NCI-H1048 (cell line): ENCODE measurements at regions not wholly inside any gene's neighbourhood (a gene's known extent, or its start where the extent isn't known, plus 50 kb on each side); places are given as distances from the start of the nearest gene placed in this dataset.

Experiments
- DNase-seq: peaks from one replicate; lab custom pipeline; 2025; lab: John Stamatoyannopoulos, UW

DNA sequence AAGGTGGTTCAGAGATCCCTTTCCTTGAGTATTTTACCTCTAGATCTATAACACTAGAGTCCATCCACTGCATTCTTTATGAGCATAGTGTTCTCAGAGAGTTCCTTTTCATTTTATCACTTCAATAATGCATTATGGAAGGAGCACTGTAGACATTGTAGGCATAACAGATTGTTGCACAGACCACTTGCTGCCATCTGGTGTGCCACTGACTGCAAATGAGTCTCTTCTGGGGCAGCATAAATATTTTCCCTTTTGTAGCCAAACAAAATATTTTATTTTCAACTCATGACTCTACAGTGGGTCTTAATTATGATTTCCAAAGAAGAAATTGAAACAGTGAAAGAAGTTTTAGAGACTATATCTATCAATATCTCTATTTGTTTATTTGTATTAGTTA lies 290.4 kb downstream of the OLFM3 start:
- DNase-seq = no peak

DNA sequence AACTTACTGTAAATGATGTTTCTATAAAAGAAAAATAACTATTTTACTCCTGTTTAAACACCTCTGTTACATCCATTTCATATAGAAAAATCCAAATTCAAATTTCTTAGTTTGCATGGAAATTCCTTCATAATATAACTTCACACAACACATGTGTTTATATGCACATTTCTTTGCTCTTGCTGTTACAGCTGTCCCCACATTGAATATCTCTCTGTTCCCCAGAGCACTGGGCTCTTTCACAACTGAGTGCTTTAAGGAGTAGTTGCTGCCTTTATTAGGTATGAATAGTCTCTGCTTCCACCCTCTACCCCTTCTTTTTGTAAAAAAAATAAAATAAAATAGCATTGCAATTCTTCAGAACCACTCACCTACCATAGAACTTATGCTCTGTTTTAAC lies 287.0 kb downstream of the OLFM3 start:
- DNase-seq = no peak

DNA sequence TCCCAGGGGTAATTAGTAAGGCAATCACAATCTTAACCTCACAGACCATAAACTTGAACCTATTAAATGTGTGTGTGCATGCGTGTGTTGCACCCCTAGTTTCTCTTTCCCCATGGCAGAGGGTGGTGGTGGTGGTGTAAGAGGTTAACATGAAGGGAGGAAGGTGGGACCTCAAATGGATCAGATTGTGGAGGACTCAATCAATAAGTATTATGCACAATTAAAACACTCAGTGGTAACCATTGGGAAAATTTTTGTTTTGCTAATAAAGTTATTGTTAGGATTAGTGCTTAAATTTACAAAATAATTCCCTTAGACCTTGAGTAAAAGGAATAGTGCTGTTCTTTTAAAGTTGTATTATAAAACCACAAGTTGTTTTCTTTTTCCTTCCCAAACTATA lies 283.0 kb downstream of the OLFM3 start:
- DNase-seq = no peak

DNA sequence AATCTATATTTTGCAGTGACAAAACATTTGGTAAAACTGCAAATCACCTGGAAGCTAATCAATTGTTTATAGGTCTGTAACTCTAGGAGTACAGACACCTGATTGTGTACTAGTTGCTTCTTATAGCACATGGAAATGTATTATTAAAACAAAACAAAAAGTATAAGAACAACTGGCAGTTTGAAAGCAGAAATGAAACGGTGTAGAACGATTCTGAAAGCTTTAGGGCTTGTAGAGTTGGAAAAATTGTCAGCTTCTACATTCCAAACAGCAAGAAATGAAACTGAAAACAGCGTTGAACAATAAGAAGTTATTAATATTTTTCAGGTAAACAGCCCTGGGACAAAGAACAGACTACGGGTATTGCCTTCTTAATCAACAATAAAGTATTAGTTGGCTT lies 273.3 kb downstream of the OLFM3 start:
- no peak for DNase-seq

- no peak for DNase-seq
Measured at GRCh38 chr1:101728029-101728428, 268.7 kb downstream of the OLFM3 start.

DNA sequence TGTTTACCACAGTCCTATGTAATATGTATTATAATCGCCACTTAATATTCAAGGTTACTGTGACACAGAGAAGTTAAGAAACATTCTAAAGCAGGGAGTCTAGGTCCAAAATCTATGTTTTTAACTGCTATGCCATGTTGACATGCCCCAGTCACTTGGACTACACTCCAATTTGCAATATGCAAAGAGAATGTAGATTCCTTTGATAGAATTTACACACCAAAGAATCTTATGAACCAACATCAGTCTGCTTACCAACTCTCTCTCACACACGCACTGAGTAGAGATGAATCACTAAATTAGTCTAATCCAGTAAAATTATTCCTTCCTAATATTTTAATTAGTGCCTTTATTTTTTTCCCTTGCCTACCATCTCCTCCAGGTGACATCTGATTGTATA lies 266.2 kb downstream of the OLFM3 start:
- DNase-seq = no peak

DNA sequence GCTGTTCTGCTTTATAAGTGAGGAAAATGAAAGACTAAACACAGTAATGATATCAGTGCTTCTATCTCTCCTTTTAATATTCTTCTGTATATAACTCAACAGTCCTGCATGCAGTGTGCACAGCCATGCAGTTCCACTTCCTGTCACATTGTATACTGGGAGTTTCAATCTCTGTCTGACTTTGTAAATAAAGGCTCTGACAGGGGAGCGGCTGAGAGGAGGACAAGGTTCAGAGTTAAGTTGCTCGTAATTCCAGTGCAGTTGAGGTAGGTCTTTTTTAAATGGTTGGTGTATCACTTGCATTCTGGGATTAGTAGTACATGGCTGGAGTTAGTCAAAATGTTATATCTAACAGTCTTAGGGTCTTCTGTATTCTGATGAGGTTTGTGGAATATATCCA lies 264.5 kb downstream of the OLFM3 start:
- no peak for DNase-seq

- no peak for DNase-seq
Measured at GRCh38 chr1:101733340-101733739, 263.4 kb downstream of the OLFM3 start.

GRCh38 chr1:101738475-101738874 lies 258.3 kb downstream of the OLFM3 start:
- no peak for DNase-seq

DNA sequence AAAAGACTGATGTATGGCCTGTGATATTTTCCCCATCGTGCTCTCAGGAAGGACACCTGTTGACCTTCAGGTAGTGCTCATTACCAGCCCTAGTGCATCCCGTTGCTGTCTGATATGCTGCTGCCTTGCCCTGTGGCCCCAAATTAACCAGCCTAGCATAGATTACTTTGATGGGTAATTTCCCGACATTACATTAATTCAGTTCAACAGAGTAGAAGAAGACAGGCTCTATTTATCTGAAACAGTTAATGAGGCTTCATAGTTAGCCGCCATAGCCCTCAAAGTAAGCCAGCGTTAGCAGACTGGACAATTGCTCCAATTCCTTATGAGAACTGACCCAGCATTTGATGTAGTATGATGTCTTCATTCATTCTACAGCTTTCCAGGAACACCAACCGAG lies 257.6 kb downstream of the OLFM3 start:
- no peak for DNase-seq

DNA sequence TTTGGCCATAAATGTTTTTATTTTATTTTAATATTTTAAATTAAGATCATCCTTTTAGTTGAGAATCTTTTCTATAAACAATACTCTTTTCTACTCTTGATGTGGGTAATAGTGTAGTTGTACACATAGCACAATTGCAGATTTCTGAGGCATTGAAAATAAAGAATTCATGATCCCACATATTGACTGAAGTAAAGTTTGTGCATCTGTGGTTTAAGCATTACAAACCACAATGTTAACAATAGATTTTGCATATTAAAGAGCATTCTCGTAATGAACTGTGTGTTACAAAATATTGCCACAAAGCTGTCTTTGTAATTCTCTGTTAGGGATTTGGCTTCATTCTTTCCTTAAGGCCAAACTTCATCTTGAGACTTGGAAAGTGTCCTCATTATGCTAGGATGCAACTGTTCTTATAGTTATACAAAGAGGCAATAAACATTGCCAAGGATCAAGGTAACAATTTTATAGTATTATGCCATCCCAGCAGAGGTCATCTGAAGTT lies 256.8 kb downstream of the OLFM3 start:
- DNase-seq = no peak

- DNase-seq = no peak
Measured at GRCh38 chr1:101741910-101742309, 254.8 kb downstream of the OLFM3 start.

GRCh38 chr1:101742509-101742908 lies 254.2 kb downstream of the OLFM3 start:
- no peak for DNase-seq

DNA sequence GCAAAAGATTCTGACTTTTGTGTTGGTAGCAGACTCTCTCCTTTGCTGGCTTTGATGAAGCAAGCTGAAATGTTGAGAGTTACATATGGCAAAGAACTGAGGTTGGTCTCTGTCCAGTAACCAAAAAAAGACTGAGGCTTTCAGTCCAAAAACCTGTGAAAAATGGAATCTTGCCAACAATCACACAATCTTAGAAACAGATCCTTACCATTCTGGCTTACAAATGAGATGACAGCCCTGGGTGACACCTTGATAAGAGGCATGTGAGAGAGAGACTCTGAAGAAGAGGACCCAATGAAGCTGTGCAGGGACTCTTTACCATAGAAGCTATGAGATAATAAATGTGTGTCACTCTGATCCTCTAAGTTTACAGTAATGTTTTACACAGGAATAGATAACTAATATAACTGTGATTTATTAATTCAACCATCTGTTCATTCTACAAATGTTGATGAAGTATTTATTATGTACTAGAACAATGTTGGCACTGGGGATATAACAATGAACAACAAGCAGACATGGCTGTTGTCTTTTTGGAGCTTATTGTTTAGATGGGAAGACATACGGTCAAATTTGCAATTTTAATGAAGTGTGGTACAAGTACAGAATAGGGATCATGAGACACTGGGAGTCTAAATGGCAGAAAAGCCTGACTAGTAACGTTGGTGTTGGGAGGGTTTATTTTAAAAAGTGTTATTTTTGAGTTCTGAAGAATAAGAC lies 251.0 kb downstream of the OLFM3 start:
- DNase-seq = no peak

DNA sequence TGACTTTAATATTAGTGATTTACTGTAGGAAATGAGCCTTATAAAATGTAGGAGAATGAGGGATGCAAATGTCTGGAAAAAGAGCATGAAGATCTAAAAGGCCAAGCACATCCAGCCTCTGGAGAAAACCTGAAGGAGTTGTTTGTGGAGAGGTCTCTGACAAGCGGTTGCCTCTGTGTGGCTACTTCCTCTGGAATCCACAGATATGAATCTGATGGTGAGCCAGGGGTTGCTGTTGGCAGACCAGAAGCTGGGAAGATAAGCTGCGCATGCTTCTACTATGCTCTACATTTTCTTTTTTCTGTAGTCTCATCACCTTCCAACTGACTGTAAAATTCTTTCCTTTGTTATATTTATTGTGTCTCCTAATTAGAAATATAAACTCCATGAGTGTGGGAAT lies 248.6 kb downstream of the OLFM3 start:
- DNase-seq = no peak
